SK-N-SH treated with all-trans-retinoic acid at 6 μM for 48 hours (cell line): ENCODE measurements at regions not wholly inside any gene's neighbourhood (a gene's known extent, or its start where the extent isn't known, plus 50 kb on each side); places are given as distances from the start of the nearest gene placed in this dataset.

ENCODE experiments used
- ARNTL ChIP-seq: fragments of 450-650 bp; formaldehyde crosslinking; IDR thresholded peaks from 2 replicates; pipeline ENCODE4 v1.5.0; 2020; ENCODE audit warnings: low read depth, mild to moderate bottlenecking, moderate library complexity, borderline replicate concordance
- CREB5 ChIP-seq: fragments of 250-450 bp; sonication (Bioruptor Pico); IDR thresholded peaks from 2 replicates; pipeline ENCODE4 v1.5.1; 2020; ENCODE audit warnings: low read depth, mild to moderate bottlenecking, moderate library complexity
- GLIS3 ChIP-seq: fragments of 250-450 bp; sonication (Bioruptor Pico); IDR thresholded peaks from 2 replicates; pipeline ENCODE4 v1.5.0; 2020; ENCODE audit warnings: mild to moderate bottlenecking, moderate library complexity
- SNAI2 ChIP-seq: fragments of 250-450 bp; sonication (Bioruptor Pico); IDR thresholded peaks from 2 replicates; pipeline ENCODE4 v1.5.0; 2020; ENCODE audit warnings: mild to moderate bottlenecking, moderate library complexity
- TCF4 ChIP-seq: fragments of 250-450 bp; sonication (Bioruptor Pico); IDR thresholded peaks from 2 replicates; pipeline ENCODE4 v1.8.0; 2021; ENCODE audit warnings: mild to moderate bottlenecking, moderate library complexity, borderline replicate concordance
- TOX ChIP-seq: fragments of 250-450 bp; sonication (Bioruptor Pico); IDR thresholded peaks from 2 replicates; pipeline ENCODE4 v1.8.0; 2021; ENCODE audit warnings: mild to moderate bottlenecking, moderate library complexity, borderline replicate concordance
- ZFP3 ChIP-seq: fragments of 250-450 bp; sonication (Bioruptor Pico); IDR thresholded peaks from 2 replicates; pipeline ENCODE4 v1.5.0; 2020; ENCODE audit warnings: mild to moderate bottlenecking, moderate library complexity
- ZFP30 ChIP-seq: fragments of 450-650 bp; formaldehyde crosslinking; IDR thresholded peaks from 2 replicates; pipeline ENCODE4 v1.5.0; 2022; ENCODE audit warnings: mild to moderate bottlenecking, moderate library complexity
- TF ChIP-seq, protein P1 (sequence below): fragments of 250-450 bp; sonication (Bioruptor Pico); IDR thresholded peaks from 2 replicates; pipeline ENCODE4 v1.8.0; 2020; ENCODE audit warnings: mild to moderate bottlenecking, moderate library complexity, borderline replicate concordance

DNA sequence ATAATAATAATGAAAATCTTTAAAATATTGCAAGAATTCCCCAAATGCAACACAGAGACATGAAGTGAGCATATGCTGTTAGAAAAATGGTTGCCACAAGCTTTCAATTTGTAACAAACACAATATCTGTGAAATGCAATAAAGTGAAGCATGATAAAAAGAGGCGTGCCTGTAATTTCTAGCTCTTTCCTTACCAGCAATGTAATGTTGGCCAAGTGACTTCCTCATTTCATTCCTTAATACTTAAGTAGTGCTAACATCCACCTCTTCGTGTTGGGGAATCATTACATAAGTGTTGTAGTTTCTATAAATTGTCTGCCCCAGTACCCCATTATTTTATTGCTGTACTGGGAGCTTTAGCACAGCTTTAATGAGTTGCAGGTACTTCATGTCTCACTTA is 1192.0 kb upstream of the CDH8 start:
- no peak for TF ChIP-seq SNAI2 (CRISPR knock-in tag)
- no peak for TF ChIP-seq ZFP30
- no peak for TF ChIP-seq TOX (CRISPR knock-in tag)
- TF ChIP-seq GLIS3 (CRISPR knock-in tag) = no peak
- no peak for TF ChIP-seq ARNTL (CRISPR knock-in tag)
- no peak for TF ChIP-seq ZFP3 (CRISPR knock-in tag)
- TF ChIP-seq, protein P1, sequence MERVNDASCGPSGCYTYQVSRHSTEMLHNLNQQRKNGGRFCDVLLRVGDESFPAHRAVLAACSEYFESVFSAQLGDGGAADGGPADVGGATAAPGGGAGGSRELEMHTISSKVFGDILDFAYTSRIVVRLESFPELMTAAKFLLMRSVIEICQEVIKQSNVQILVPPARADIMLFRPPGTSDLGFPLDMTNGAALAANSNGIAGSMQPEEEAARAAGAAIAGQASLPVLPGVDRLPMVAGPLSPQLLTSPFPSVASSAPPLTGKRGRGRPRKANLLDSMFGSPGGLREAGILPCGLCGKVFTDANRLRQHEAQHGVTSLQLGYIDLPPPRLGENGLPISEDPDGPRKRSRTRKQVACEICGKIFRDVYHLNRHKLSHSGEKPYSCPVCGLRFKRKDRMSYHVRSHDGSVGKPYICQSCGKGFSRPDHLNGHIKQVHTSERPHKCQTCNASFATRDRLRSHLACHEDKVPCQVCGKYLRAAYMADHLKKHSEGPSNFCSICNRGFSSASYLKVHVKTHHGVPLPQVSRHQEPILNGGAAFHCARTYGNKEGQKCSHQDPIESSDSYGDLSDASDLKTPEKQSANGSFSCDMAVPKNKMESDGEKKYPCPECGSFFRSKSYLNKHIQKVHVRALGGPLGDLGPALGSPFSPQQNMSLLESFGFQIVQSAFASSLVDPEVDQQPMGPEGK (CRISPR knock-in tag) = no peak
- no peak for TF ChIP-seq TCF4 (CRISPR knock-in tag)
- no peak for TF ChIP-seq CREB5
